Mucosa of rectum (tissue), 2 donors: ENCODE measurements at regions not wholly inside any gene's neighbourhood (a gene's known extent, or its start where the extent isn't known, plus 50 kb on each side); places are given as distances from the start of the nearest gene placed in this dataset.
"Not testable (repeated sequence)": the region's sequence is repeated elsewhere in the genome, so short reads cannot be mapped to it uniquely, and the experiment has no call there.

Source experiments
- H3K27ac ChIP-seq, 2 donors: one replicate each; pipeline ENCODE4 v1.7.0; 2013; ENCODE audit warnings: inconsistent platforms in 2 of 2, low read depth in 2 of 2, low read length in 2 of 2
- H3K27me3 ChIP-seq, 2 donors: one replicate each; pipeline ENCODE4 v1.7.0; 2013; ENCODE audit warnings: low read length in 2 of 2; ENCODE audit not compliant: control insufficient read depth in 2 of 2, insufficient read depth in 2 of 2
- H3K36me3 ChIP-seq, 2 donors: one replicate each; pipeline ENCODE4 v1.7.0; 2013; ENCODE audit warnings: low read length in 2 of 2; ENCODE audit not compliant: control insufficient read depth in 2 of 2, insufficient read depth in 2 of 2
- H3K4me1 ChIP-seq, 2 donors: one replicate each; pipeline ENCODE4 v1.7.0; 2013; ENCODE audit warnings: low read length in 2 of 2, mild to moderate bottlenecking in 1 of 2; ENCODE audit not compliant: control insufficient read depth in 2 of 2, insufficient read depth in 2 of 2
- H3K4me3 ChIP-seq, 2 donors: one replicate each; pipeline ENCODE4 v1.7.0; 2013; ENCODE audit warnings: low read length in 2 of 2
- H3K9ac ChIP-seq, 2 donors: one replicate each; pipeline ENCODE4 v1.7.0; 2013; ENCODE audit warnings: low read length in 2 of 2, low read depth in 1 of 2, mild to moderate bottlenecking in 1 of 2
- H3K9me3 ChIP-seq, 2 donors: one replicate each; pipeline ENCODE4 v1.7.0; 2013; ENCODE audit warnings: low read length in 2 of 2; ENCODE audit not compliant: control insufficient read depth in 2 of 2
- donor health status: healthy.
- donor health status: Normal muscosa, but diverticular disease.

- H3K4me1 ChIP-seq: no peaks in the 10 kb centered on the region
- H3K36me3 ChIP-seq: no peaks in the 10 kb centered on the region
- no peaks in the 10 kb centered on the region for H3K27me3 ChIP-seq
- H3K9ac ChIP-seq: no peak overlapping the region
- H3K4me3 ChIP-seq: no peak overlapping the region
- H3K9me3 ChIP-seq: no peaks in the 10 kb centered on the region
- H3K27ac ChIP-seq: no peak overlapping the region
Observed at GRCh38 chrX:63428348-63428747, 77.2 kb upstream of the SPIN4 start.

- Histone ChIP-seq H3K27ac (no peak overlapping the region), H3K36me3 (no peaks in the 10 kb centered on the region), H3K9ac (no peak overlapping the region), H3K27me3 (no peaks in the 10 kb centered on the region), H3K9me3 (no peaks in the 10 kb centered on the region), H3K4me3 (no peak overlapping the region), H3K4me1 (no peaks in the 10 kb centered on the region)
Observed at GRCh38 chrX:63426519-63426918, 75.4 kb upstream of the SPIN4 start.

DNA sequence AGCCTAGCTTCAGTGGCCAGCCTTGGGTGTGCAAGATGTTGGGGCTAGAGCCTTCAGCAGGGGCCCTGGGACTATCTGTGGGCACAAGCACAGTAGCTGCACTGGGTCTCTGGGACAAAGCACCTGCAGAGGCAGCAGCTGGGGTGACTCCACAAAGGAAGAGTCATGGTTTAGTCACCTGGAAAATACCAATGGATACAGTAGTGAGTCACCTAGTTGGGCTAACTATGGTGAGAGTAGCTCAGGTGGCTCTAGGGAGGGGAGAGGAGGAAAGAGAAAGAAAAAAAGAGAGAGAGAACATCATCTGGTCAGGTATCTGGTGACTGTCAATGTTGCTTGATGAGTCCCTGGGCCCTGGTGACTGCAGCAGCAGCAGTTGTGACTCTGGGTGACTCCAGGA lies 72.9 kb upstream of the SPIN4 start:
- Histone ChIP-seq H3K36me3 (no peaks in the 10 kb centered on the region), H3K4me3 (no peak overlapping the region), H3K27me3 (no peaks in the 10 kb centered on the region), H3K9me3 (no peaks in the 10 kb centered on the region), H3K4me1 (no peaks in the 10 kb centered on the region), H3K27ac (no peak overlapping the region), H3K9ac (no peak overlapping the region)

DNA sequence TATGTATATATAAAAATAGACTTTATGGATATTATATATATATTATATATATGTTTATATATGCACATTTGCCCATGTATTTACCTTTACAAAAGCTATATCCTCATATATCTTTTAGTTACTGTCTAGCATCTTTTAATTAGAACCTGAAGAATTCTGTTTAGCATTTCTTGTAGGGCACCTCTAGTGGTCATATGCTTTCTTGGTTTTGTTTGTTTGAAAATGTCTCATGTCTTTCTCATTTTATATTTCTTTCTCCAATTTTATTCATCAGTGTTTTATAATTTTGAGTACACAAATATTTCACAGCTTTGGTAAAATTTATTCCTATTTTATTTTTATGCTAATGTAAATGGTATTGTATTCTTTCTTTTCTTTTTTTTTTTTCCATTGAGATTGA lies 70.3 kb upstream of the SPIN4 start:
- no peaks in the 10 kb centered on the region for H3K36me3 ChIP-seq
- no peak overlapping the region for H3K9ac ChIP-seq
- H3K27ac ChIP-seq: no peak overlapping the region
- no peaks in the 10 kb centered on the region for H3K27me3 ChIP-seq
- no peaks in the 10 kb centered on the region for H3K4me1 ChIP-seq
- no peak overlapping the region for H3K4me3 ChIP-seq
- no peaks in the 10 kb centered on the region for H3K9me3 ChIP-seq

DNA sequence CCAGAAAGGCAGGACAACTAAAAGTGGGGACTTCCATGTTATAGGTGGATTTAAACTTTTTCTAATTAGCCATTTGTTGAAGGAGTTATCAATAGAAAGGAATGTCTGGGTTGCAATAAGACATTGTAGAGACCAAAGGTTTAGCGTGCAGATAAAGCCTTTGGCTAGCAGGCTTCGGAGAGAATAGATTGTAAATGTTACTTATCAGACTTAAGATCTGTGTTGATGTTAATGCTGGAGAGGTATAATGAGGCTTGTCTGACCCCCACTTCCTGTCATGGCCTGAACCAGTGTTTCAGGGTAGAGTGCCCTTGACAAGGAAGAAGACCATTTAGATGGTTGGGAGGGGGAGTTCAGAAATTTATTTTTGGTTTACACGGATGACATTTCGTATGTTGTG lies 67.1 kb upstream of the SPIN4 start:
- Histone ChIP-seq H3K4me1 (no peaks in the 10 kb centered on the region), H3K36me3 (no peaks in the 10 kb centered on the region), H3K27me3 (no peaks in the 10 kb centered on the region), H3K27ac (no peak overlapping the region), H3K4me3 (no peak overlapping the region), H3K9me3 (no peaks in the 10 kb centered on the region), H3K9ac (no peak overlapping the region)

GRCh38 chrX:63417649-63418048 lies 66.5 kb upstream of the SPIN4 start:
- H3K4me1 ChIP-seq: no peaks in the 10 kb centered on the region
- no peaks in the 10 kb centered on the region for H3K27me3 ChIP-seq
- no peak overlapping the region for H3K4me3 ChIP-seq

DNA sequence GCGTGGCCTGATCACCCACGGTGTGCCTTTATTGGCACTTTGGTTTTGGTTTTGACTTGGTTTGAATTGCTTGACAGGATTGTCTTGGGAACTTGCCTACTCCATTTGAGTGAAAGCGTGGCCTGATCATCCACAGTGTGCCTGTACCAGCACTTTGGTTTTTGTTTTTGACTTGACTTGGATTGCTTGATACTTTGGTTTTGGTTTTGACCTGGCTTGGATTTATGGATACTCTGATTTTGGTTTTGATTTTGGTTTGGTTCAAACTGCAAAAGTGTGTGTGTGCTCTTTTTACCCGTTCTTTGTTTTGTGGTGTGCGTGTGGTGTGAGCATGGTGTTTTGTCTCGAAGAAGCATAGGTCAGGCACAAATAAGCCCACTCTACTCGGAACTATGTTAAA lies 58.8 kb upstream of the SPIN4 start:
- not testable (repeated sequence) for H3K4me3 ChIP-seq, H3K4me1 ChIP-seq, H3K27ac ChIP-seq, H3K27me3 ChIP-seq, H3K36me3 ChIP-seq, H3K9me3 ChIP-seq, H3K9ac ChIP-seq

More at GRCh38 chrX:63417649-63418048, 66.5 kb upstream of the SPIN4 start:
- Histone ChIP-seq H3K36me3 (no peaks in the 10 kb centered on the region), H3K27ac (no peak overlapping the region), H3K9ac (no peak overlapping the region), H3K9me3 (no peaks in the 10 kb centered on the region)

GRCh38 chrX:63408050-63408449 lies 56.9 kb upstream of the SPIN4 start:
- no peak overlapping the region for H3K9ac ChIP-seq
- H3K27me3 ChIP-seq: no peaks in the 10 kb centered on the region
- H3K27ac ChIP-seq: no peak overlapping the region
- H3K9me3 ChIP-seq: no peaks in the 10 kb centered on the region
- H3K4me3 ChIP-seq: no peak overlapping the region
- no peaks in the 10 kb centered on the region for H3K4me1 ChIP-seq
- no peaks in the 10 kb centered on the region for H3K36me3 ChIP-seq

- H3K9ac ChIP-seq: no peak overlapping the region
Observed at GRCh38 chrX:63404332-63404731, 53.2 kb upstream of the SPIN4 start.

DNA sequence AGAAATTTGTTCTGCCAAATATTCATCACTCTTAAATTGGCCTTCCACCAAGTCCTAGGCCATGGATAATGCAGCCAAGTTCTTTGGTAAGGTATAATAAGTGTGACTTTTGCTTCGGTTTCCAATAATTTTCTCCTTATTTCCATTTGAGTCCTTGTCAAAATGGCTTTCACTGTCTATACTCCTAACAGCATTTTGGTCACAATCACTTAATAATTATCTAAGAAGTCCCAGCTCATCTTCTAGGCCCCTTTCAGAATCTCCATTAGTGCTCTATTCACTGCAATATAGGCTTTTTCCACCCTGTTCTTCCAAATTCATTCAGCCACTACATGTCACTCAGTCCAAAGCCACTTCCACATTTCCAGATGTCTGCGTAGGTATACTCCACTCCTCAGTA lies 51.0 kb upstream of the SPIN4 start:
- H3K9me3 ChIP-seq: no peaks in the 10 kb centered on the region
- H3K4me1 ChIP-seq: no peaks in the 10 kb centered on the region
- H3K9ac ChIP-seq: no peak overlapping the region
- no peaks in the 10 kb centered on the region for H3K36me3 ChIP-seq
- no peak overlapping the region for H3K4me3 ChIP-seq
- no peaks in the 10 kb centered on the region for H3K27me3 ChIP-seq
- no peak overlapping the region for H3K27ac ChIP-seq

More at GRCh38 chrX:63404332-63404731, 53.2 kb upstream of the SPIN4 start:
- Histone ChIP-seq H3K4me3 (no peak overlapping the region), H3K27ac (no peak overlapping the region), H3K4me1 (no peaks in the 10 kb centered on the region), H3K27me3 (no peaks in the 10 kb centered on the region), H3K9me3 (no peaks in the 10 kb centered on the region), H3K36me3 (no peaks in the 10 kb centered on the region)
